HEK293T (cell line): ENCODE measurements at regions not wholly inside any gene's neighbourhood (a gene's known extent, or its start where the extent isn't known, plus 50 kb on each side); places are given as distances from the start of the nearest gene placed in this dataset.

ENCODE experiments used
- BHLHE40 ChIP-seq: fragments of 450-650 bp; IDR thresholded peaks from 2 replicates; pipeline ENCODE4 v1.6.1; 2016; ENCODE audit warnings: mild to moderate bottlenecking, moderate library complexity, borderline replicate concordance
- CTBP1 ChIP-seq: fragments of 450-650 bp; IDR thresholded peaks from 2 replicates; pipeline ENCODE4 v1.6.1; 2016; ENCODE audit warnings: borderline replicate concordance
- ELF4 ChIP-seq: fragments of 450-650 bp; IDR thresholded peaks from 2 replicates; pipeline ENCODE4 v1.6.1; 2017; ENCODE audit warnings: antibody characterized with exemption
- FOXA1 ChIP-seq: fragments of 450-650 bp; IDR thresholded peaks from 2 replicates; pipeline ENCODE4 v1.6.1; 2016; ENCODE audit warnings: mild to moderate bottlenecking
- FOXK2 ChIP-seq: fragments of 450-650 bp; IDR thresholded peaks from 2 replicates; pipeline ENCODE4 v1.6.1; 2016; ENCODE audit warnings: mild to moderate bottlenecking
- FOXM1 ChIP-seq: fragments of 450-650 bp; IDR thresholded peaks from 2 replicates; pipeline ENCODE4 v1.6.1; 2017; ENCODE audit warnings: mild to moderate bottlenecking, borderline replicate concordance
- NFRKB ChIP-seq: fragments of 450-650 bp; IDR thresholded peaks from 2 replicates; pipeline ENCODE4 v1.6.1; 2016; ENCODE audit warnings: mild to moderate bottlenecking, moderate library complexity
- PKNOX1 ChIP-seq: fragments of 450-650 bp; IDR thresholded peaks from 2 replicates; pipeline ENCODE4 v1.6.1; 2016
- SP1 ChIP-seq: fragments of 450-650 bp; IDR thresholded peaks from 2 replicates; pipeline ENCODE4 v1.6.1; 2017
- SUZ12 ChIP-seq: fragments of 450-650 bp; IDR thresholded peaks from 2 replicates; pipeline ENCODE4 v1.6.1; 2016; ENCODE audit warnings: mild to moderate bottlenecking
- TARDBP ChIP-seq: fragments of 450-650 bp; IDR thresholded peaks from 2 replicates; pipeline ENCODE4 v1.6.1; 2016
- ZNF384 ChIP-seq: fragments of 450-650 bp; IDR thresholded peaks from 2 replicates; pipeline ENCODE4 v1.6.1; 2016

GRCh38 chr18:49725809-49726674, 87.3 kb downstream of the ACAA2 start:
- TF ChIP-seq FOXA1 (no peak), FOXK2 (no peak), ELF4 (no peak), TARDBP (no peak), SUZ12 (no peak), BHLHE40 (no peak), SP1 (no peak), ZNF384 (no peak), CTBP1 (no peak), FOXM1 (no peak), PKNOX1 (no peak), NFRKB (no peak)
